Epidermal melanocyte (primary cell): ENCODE measurements at regions not wholly inside any gene's neighbourhood (a gene's known extent, or its start where the extent isn't known, plus 50 kb on each side); places are given as distances from the start of the nearest gene placed in this dataset.

Experiments used
- DNase-seq: peaks from one replicate; pipeline ENCODE4 v3.0.0; 2011; ENCODE audit warnings: low spot score; ENCODE audit not compliant: insufficient read length

DNA sequence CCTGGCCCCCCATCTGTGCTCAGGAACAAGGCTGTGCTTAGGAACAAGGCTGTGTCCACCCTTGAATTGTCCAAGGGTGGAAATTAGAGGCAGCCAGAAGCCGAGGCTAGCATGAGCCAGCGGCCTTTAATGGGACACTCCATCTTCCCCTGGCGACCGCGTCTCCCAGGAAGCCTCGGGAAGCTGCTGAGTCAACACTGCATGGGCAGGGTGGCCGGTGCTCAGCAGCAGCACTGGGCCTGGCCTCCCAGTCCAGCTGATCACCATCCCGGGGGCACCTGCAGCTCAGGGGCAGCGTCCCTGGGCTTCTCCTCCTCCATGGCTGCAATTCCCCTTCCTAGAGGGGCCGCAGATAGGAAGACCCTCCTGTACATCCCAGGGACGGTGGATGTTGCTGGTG, 180.8 kb downstream of the ENGASE start:
- DNase-seq: no peak

DNA sequence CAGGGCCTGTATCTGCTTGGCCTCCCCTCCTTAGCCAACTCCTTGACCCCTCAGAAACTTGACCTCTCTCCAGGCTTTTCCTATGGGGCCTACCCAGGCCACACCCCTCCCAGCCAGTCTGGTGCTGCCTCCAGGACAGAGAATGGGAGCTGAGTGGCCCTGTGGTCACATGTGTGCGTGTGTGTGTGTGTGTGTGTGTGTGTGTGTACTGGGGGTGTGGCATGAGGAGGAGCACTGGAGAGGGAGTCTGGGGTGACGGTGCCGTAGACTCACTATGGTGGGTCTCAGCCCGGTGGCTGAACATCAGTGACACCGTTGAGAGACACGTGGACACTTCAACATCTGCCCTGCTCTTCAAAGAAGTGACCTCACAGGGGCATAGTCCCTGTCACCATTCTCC, 180.4 kb downstream of the ENGASE start:
- DNase-seq: no peak

DNA sequence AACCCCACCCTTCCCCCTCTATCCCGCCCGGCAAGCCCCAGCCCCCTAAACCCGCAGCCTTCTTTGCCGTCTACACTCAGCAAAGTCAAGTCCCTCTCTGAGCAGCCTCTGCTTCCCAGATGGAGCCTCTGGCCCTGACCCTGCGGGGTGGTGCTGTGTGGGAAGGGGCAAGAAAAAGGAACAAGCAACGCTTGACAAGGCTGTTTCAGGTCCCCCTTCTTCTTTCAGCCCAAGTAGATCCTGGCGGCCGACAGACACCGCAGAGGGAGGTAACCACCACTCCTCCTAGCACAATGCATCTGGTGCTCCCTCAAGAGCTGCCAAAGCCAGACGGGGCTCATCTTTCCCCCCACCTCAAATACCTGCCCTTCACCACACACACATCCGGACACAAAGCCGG, 178.3 kb downstream of the ENGASE start:
- no peak for DNase-seq

DNA sequence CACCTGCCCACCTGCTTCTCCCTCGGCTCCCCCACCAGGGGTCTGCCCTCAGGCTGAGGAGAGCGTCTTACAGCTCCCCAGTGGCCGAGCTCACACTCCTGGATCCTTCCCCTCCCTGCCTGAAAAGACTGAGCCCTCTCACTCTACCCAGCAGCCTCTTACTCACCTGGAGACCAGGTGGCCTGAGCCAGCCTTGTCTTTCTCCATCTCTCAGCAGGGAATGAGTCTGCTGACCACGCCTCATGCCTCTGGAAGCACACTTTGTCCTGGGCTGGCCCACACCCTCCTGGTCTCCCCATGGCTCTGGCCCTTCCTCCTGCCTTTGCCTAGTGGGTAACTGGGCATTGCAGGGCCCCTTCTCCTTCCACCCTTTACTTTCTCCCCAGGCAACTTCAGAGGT, 177.2 kb downstream of the ENGASE start:
- DNase-seq: no peak

DNA sequence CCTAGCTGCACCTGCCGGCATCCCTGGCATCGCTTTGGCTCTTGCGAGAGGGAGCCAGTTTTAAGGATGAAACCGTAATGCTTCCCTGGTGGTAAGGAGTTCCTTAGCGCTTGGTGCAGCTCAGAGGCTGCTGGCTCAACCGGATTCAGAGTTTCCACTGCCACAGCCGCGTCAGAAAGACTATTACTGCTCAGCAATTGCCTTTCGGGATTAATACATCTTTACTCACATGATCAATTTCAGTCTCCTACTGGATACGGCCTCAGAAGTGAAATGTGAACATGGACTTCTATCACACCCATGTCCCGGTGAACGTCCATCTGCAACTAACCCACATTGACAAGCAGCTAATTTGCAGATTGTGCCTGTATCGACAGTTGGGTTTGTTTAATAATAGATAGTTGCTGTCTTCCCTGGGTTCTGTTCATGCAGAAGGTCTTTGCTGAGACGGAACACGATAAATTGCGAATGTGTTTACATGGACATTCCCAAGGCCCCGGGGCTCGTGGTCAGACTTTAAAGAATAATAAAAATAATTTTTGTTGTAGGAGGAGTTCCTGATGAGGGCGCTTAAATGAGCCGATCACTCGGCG, 175.4 kb downstream of the ENGASE start:
- DNase-seq: no peak

DNA sequence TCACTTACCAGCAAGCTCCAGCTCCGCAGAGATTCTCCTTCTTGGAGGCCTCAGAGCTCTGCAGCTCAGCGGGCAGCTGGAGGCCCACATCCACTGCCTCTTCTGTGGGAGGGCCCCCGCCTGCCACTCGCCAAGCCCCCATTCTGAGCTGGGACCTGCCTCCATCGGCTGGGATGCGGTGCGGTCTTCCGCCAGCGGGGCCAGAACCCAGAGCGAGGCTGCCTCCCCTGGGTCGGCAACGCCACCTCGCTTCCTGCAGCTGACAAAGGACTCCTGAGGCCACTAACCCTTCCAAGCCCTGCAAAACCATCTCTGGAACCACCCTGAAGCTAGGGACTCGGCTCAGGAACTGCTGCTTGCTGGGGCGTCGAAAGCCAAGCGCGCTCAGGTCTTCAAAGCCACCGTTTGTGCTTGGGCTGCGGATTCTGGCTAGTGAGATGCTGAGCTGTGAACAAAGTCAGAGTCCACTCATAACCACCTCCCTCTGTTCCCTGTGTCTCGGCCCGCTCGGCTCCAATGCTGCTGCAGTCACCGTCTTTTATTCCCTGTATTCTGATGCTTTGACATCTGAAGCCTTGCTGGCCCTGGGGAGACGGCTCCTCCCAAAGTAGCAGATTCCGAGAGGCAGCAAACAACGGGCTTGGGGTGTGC, 174.3 kb downstream of the ENGASE start:
- no peak for DNase-seq

DNA sequence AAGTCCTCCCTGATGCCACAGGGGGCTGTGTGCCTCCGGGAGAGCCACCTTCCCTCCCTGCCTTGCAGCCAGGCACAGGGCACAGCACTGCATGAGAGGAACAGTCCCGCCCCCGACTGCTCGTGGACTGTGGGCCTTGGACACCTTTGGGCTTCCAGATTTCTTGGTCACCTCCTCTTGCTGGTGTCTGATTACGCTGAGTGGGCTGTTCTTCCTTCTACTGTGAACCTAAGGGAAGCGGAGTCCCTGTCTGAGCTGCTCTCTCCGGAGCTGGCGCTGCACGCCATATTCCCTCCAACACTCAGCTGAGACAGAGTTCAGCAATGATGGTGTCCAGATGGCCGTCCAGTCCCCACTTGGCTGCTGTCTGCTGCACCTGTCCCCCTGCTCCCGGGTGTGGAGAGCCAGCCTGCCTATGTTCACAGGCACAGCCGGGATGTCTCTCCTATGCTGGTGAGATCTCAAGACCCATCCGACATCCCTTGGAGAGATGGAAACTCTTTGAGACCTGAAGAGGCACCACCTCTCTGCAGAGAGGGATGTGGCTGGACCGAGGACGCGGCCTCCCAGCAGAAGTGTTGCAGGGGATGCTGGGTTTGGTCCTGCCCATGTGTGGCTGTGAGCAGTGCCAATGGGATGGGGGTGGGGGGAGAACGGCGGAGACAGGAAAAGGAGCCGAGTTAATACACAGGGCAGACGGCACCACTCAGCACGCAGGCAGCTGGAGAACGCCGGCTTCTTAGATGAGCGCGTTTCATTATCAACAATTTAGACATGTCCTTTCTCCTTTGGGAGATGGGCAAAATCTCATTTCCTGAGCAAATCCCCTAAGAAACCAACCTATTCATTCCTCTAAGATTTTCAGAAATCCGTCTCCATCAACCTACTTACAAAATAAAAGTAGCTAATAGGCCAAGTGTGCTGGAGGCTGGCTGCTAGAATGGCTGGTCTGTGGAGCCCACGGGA, 171.9 kb downstream of the ENGASE start:
- no peak for DNase-seq

DNA sequence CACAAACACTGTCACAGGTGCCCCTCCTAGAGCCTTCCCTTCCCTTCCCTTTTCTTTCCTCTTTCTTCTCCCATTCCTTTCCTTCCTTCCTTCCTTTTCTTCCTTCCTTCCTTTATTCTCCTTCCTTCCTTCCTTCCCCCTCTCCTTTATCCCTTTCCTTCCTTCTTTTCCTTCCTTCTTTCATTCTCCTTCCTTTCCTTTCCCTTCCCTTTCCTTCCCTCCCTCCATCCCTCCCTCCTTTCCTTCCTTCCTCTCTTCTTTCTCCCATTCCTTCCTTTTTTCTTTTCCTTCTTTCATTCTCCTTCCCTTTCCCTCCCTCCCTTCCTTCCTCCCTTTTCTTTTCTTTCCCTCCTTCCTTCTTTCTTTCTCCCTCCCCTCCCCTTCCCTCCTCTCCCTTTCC, 170.0 kb downstream of the ENGASE start:
- DNase-seq: no peak

DNA sequence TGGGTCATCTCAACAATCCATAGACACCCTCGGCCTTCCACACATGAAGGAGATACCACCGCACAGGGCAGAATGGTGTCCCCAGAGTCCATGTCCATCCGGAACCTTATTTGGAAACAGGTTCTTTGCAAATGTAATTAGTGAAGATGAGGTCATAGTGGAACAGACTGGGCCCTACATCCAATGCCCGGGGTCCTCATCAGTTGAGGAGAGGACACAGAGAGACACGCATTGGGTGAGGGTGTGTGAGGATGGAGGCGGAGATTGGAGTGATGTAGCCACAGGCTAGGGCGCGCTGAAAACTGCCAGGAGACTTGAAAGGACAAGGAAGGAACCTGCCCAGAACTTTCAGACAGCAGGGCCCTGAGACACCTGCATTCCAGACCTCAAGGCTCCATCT, 169.4 kb downstream of the ENGASE start:
- DNase-seq: no peak

DNA sequence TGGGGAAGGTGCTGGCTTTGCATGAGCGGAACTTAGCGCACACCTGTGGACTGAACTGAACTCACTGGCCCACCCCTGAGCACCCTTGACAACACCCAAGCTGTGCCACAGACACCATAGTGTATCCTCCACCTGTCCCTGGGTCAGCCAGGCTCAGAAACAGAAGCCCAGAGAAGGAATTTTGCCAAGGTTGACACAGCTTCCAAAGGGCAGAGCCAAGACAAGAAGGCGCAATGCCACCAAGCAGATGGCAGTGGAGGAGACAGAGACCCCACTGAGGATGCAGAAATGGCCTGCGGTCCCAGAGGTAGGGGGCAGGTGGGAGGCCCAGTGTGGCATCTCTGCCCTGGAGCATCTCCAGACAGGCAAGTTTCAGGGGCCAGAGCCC, 169.0 kb downstream of the ENGASE start:
- DNase-seq: no peak

DNA sequence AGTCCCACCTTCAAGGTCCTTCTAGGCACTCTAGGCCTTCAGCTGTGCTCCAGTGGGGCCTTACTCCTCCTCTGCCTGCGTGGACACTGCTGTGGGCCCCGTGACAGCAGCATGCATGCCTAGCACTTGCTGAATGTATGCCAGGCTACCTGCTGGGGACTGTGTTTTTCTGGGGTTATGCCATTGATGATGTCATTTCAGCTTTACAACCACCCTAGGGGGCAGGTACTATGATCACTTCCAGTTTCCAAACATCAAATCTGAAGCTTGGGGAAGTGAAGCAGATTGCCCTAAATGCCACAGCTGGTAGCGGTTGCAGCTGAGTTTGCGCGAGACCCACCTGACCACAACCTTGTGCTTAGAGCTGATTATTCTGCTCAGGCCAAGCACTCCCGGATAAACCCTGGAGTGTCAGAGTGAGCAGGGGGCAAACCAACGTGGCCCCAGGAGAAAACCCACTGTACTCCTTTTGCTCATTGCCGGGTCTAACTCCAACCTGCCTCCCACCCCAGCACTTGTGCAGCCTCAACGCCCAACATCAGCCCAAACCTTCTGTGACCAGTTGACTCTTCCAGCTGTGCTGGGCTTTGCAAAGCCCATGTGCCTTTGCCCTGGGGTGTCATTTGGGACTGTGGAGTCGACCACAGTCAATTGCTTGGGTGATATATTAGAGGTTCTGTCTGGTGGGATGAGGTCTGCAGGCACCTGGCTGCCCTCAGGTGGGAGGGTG, 168.4 kb downstream of the ENGASE start:
- DNase-seq: no peak

DNA sequence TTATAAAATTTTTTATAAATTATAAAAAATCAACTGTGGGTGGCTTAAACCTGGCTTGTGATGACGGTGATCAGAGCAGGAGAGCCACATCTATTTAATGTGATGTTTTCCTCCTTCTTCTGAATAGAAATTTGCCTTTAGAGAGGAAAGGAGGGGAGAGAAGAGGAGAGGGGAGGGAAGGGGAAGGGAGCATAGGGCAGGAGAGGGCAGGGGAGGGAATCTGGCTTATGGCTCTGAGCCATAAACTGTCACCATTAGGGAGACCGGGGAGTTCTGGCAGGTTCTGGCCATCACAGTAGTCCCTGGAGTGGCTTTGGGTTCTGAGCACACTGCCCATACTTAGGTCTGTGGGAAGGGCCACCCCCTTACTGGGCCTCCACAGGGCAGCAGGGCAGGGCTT, 167.8 kb downstream of the ENGASE start:
- DNase-seq: no peak

DNA sequence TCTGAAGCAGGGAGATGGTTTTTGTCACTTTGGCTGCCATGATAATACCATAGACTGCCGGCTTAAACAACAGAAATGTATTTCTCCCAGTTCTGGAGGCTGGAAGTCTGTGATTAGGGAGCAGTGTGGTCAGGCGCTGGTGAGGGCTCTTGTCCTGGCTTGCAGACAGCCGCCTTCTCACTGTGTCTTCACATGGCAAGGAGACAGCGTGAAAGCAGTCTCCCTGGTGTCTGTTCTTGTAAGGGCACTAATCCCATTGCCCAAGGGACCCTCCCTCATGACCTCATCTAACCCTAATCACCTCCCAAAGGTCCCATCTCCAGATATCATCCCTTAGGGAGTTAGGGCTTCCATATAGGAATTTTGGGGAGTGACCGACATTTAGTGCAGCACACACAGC, 167.0 kb downstream of the ENGASE start:
- DNase-seq: no peak

DNA sequence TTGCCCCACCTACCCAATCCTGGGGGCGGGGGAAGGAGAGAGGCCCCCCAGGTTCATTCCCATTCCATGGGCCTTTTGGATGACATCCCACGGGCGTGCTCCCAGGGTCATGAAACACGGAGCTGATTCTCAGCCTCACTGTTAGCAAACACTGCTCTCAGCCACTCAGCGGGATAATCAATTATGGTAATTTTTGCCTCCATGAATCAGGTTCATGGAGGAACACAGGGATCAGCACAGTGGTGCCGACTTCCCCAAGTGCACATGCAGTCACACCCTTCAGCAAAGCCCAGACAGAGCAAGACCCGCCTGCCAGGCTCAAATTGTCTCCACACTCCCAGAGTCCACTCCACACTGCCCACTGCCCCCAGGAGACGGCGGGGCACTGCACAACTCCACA, 164.6 kb downstream of the ENGASE start:
- DNase-seq: no peak

DNA sequence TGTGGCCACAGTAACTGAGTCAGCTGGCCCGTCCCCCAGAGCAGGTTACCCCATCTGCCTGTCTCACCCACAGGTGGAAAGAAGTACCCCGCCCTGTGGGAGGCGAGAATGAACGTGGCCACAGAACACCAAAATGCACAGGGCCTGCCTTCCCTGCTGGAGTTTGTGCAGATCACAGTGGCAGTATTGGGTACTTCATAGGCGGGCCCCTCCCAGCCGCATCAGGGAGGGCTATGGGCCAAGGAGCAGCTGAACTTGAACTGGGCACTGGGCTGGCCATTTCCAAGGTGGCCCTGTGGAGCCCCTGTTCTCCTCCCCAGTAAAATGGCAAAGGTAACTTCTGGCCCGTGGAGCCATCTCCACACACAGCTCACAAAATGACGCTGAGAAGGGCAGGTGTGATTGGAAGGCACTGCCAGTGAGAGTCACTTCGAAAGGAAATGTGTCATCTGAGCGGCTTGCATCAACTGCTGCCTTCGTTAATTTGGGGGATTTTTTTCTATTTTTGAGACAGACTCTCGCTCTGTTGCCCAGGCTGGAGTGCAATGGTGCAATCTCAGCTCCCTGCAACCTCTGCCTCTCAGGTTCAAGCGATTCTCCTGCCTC, 162.9 kb downstream of the ENGASE start:
- DNase-seq: no peak

DNA sequence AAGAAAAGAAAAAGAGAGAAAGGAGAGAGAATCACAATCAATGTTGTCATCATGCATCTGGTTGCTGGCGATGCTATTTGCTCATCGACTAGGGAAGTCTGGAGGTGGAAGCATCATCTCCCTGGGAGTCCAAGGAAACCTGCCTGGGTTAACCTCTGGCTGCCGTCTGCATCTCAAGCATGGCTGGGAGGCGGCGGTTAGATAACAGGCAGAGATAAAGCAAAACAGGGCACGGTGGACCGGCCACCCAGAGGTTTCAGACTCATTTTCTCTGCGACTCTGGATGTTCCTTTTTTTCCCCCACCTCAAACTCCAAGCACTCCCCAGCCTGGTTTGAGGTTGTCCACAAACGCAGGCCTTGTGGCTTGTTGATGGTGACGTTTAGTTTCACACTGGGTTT, 161.2 kb downstream of the ENGASE start:
- no peak for DNase-seq

DNA sequence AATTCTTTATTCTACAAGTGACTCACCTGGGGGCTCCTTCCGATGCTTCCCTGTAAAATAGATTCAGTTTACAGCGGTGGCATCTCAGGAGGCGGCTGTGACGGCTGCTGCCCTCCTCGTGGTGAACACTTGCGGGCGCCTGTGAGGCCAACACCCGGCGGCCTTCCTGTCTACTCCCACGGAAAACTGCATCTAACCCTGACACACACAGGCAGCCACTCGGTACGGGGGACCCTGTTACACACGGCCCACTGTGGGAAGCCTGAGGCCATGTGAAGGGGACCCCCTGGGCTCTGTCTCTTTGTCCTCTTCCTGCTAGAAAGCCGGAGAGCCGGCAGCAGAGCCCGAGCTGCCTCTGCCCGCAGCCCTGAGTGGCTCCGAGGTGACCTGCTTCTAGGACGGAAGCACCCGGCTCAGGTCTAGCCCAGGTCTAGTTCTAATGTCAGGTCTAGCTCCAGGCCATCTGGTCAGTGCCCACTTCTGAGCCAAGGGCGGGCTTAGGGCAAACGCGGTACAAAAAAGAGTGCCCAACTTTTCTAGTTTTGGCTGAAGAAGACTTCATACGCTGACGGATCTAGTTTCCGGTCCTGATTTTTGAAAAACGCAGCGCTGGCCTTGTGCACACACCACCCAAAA, 159.4 kb downstream of the ENGASE start:
- DNase-seq: no peak

DNA sequence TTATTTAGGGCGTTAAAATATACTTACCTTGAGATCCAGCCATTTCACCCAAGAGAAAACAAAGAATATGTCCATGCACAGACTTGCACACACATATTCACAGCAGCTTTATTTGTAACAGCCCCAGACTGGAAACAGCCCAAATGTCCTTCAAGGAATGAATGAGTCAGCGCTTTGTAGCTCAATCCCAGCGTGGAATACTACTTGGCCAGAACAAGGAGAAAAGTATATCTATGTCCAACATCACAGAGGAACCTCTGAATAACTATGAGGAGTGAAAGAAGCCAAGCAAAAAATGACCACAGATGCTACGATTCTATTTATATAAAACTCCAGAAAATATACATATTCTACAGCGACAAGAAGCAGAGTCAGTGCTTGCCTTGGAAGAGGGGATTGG, 158.3 kb downstream of the ENGASE start:
- no peak for DNase-seq

DNA sequence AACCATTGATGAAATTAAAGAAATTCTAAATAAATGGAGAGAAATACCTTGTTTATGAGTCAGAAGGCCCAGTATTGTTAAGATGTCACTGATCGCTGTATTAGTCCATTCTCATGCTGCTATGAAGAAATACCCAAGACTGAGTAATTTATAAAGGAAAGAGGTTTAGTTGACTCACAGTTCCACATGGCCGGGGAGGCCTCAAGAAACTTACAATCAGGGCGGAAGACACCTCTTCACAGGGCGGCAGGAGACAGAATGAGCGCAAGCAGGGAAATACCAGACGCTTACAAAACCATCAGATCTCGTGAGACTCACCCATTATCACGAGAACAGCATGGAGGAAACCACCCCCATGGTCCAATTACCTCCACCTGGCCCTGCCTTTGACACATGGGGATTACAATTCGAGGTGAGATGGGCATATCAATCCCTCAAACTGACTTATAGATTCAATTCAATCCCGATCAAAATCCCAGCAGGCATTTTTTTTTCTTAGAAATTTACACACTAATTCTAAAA, 157.2 kb downstream of the ENGASE start:
- DNase-seq: no peak

DNA sequence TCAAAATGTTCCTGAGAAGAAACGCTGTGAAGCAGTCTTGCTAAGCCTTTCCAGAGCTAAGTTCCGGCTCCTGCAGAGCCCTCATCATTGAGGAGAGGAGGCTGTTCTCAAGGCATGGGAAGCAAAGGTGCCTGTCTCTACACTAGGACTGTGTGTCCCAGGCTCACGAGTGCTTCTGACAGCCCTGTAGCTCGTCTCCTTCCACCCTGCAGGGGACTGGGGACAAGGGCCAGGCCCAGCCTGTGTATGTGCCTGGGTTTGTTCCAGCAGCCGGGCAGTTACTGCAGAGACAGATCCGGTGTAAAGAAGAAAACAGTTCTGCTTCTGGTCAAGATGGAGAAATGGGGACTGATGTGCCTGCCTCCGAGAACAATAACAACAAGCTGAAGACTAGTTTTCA, 156.0 kb downstream of the ENGASE start:
- no peak for DNase-seq

DNA sequence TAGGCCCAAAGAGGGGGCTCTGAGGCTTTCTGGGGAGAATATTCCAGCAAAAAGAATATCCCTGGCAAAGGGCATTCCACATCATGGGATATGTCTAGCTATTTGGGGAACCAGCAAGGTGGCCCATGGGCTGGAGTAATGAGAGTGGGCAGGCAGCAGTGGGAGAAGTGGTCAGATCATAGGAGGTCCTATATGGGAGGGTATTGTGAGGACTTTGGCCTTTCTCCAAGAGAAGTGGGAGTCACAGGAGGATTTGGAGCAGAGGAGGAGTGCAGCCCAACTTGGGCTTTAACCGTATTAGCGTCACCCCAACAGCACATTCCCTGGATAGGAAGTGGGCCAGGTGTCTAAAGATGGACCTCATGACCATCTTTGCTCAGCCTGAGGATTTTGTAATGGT, 151.4 kb downstream of the ENGASE start:
- DNase-seq: no peak
